IMR-90 (cell line): ENCODE measurements at regions not wholly inside any gene's neighbourhood (a gene's known extent, or its start where the extent isn't known, plus 50 kb on each side); places are given as distances from the start of the nearest gene placed in this dataset.

Experiments
- ATAC-seq: fragments of 200-7000 bp; cut with Tn5 transposase; 2 replicates; pipeline ENCODE4 v1.9.1; 2020; ENCODE audit warnings: low read depth, mild to moderate bottlenecking, moderate library complexity
- BruUV-seq: library from RNA; stranded (reverse); fragments of 400-500 nt; replicated peaks from 2 replicates; lab custom pipeline; 2021; lab: Mats Ljungman, UMichigan
- CTCF ChIA-PET: fragments of 300-600 bp; formaldehyde crosslinking; extraction: SDS; loops from one replicate; lab custom pipeline; 2021; ENCODE audit warnings: antibody characterized with exemption; lab: Yijun Ruan, JAX
- POLR2A ChIA-PET: fragments of 300-600 bp; sonication (Branson Sonifier 250); formaldehyde crosslinking; loops from one replicate; lab custom pipeline; 2022; ENCODE audit warnings: antibody characterized with exemption; ENCODE audit not compliant: unreplicated experiment; lab: Charles Lee
- DNase-seq: peaks from one replicate; pipeline ENCODE4 v3.0.0; 2013
- H2AFZ ChIP-seq: replicated peaks from 2 replicates; pipeline ENCODE3; 2013; ENCODE audit warnings: low read length, mild to moderate bottlenecking; ENCODE audit not compliant: poor library complexity
- H2AK5ac ChIP-seq: 2 replicates; pipeline ENCODE4 v1.6.1; 2013; ENCODE audit warnings: low read depth, low read length, inconsistent platforms
- H2AK9ac ChIP-seq: replicated peaks from 2 replicates; pipeline ENCODE3; 2013; ENCODE audit warnings: mild to moderate bottlenecking, low read depth, low read length, moderate library complexity; ENCODE audit not compliant: poor library complexity
- H2BK120ac ChIP-seq: 2 replicates; pipeline ENCODE4 v1.6.1; 2013; ENCODE audit warnings: low read depth, low read length, inconsistent platforms
- H2BK15ac ChIP-seq: 3 replicates; pipeline ENCODE4 v1.6.1; 2013; ENCODE audit warnings: low read depth, low read length, inconsistent platforms
- H2BK20ac ChIP-seq: 2 replicates; pipeline ENCODE4 v1.6.1; 2013; ENCODE audit warnings: low read depth, mild to moderate bottlenecking, inconsistent platforms, low read length, moderate library complexity
- H2BK5ac ChIP-seq: 2 replicates; pipeline ENCODE4 v1.6.1; 2013; ENCODE audit warnings: mild to moderate bottlenecking, low read depth, low read length, inconsistent platforms; ENCODE audit not compliant: poor library complexity, severe bottlenecking
- H3K14ac ChIP-seq: replicated peaks from 2 replicates; pipeline ENCODE4 v1.6.1; 2013; ENCODE audit warnings: low read depth, low read length, inconsistent platforms
- H3K18ac ChIP-seq: 2 replicates; pipeline ENCODE4 v1.6.1; 2013; ENCODE audit warnings: low read depth, low read length, control low read depth
- H3K23ac ChIP-seq: 2 replicates; pipeline ENCODE4 v1.6.1; 2013; ENCODE audit warnings: low read depth, low read length, inconsistent platforms
- H3K27ac ChIP-seq: 2 replicates; pipeline ENCODE4 v1.5.1; 2013; ENCODE audit warnings: mild to moderate bottlenecking, control low read depth, low read length; ENCODE audit not compliant: insufficient read depth
- H3K27me3 ChIP-seq: 2 replicates; pipeline ENCODE4 v1.6.1; 2013; ENCODE audit warnings: low read length; ENCODE audit not compliant: control insufficient read depth, insufficient read depth
- H3K36me3 ChIP-seq: 2 replicates; pipeline ENCODE4 v1.6.1; 2013; ENCODE audit warnings: low read length, mixed read lengths; ENCODE audit not compliant: control insufficient read depth, insufficient read depth
- H3K4ac ChIP-seq: 2 replicates; pipeline ENCODE4 v1.6.1; 2013; ENCODE audit warnings: low read depth, low read length, inconsistent platforms
- H3K4me1 ChIP-seq: 2 replicates; pipeline ENCODE4 v1.6.1; 2013; ENCODE audit warnings: low read length, mixed read lengths; ENCODE audit not compliant: control insufficient read depth, insufficient read depth
- H3K4me2 ChIP-seq: 2 replicates; pipeline ENCODE4 v1.6.1; 2013; ENCODE audit warnings: low read depth, mild to moderate bottlenecking, control low read depth, low read length, moderate library complexity
- H3K4me3 ChIP-seq: 2 replicates; pipeline ENCODE4 v1.5.1; 2013; ENCODE audit warnings: low read depth, mild to moderate bottlenecking, control low read depth, low read length, moderate library complexity; ENCODE audit not compliant: insufficient read depth
- H3K56ac ChIP-seq: 2 replicates; pipeline ENCODE4 v1.6.1; 2013; ENCODE audit warnings: low read length, inconsistent platforms; ENCODE audit not compliant: insufficient read depth; ENCODE audit errors: extremely low read depth
- H3K79me1 ChIP-seq, 2 experiments: 2 replicates each; pipeline ENCODE4 v1.6.1; 2013; ENCODE audit warnings: low read length in 2 of 2, inconsistent platforms in 1 of 2, low read depth in 1 of 2
- H3K9ac ChIP-seq: 2 replicates; pipeline ENCODE4 v1.6.1; 2013; ENCODE audit warnings: low read depth, low read length, control low read depth
- H3K9me1 ChIP-seq: 2 replicates; pipeline ENCODE4 v1.6.1; 2013; ENCODE audit warnings: low read length, inconsistent platforms; ENCODE audit not compliant: insufficient read depth
- H3K9me3 ChIP-seq: 2 replicates; pipeline ENCODE4 v1.6.1; 2013; ENCODE audit warnings: low read length; ENCODE audit not compliant: control insufficient read depth, insufficient read depth
- H4K20me1 ChIP-seq: 2 replicates; pipeline ENCODE4 v1.6.1; 2013; ENCODE audit warnings: low read length, inconsistent platforms; ENCODE audit not compliant: insufficient read depth
- H4K5ac ChIP-seq: 2 replicates; pipeline ENCODE4 v1.6.1; 2013; ENCODE audit warnings: mild to moderate bottlenecking, low read depth, low read length, control low read depth
- H4K8ac ChIP-seq, 2 experiments: 2 replicates each; pipeline ENCODE4 v1.6.1; 2013; ENCODE audit warnings: low read depth in 2 of 2, low read length in 2 of 2, control low read depth in 1 of 2, inconsistent platforms in 1 of 2
- H4K91ac ChIP-seq: 2 replicates; pipeline ENCODE4 v1.6.1; 2013; ENCODE audit warnings: low read depth, low read length, inconsistent platforms; ENCODE audit not compliant: insufficient read depth
- CHD1 ChIP-seq: IDR thresholded peaks from 2 replicates; pipeline ENCODE4 v1.6.1; 2012; ENCODE audit warnings: low read depth, low read length, improper control_type of control experiment
- CTCF ChIP-seq: conservative IDR thresholded peaks from 2 replicates; pipeline ENCODE4 v1.5.1; 2012; ENCODE audit warnings: mild to moderate bottlenecking, low read depth, low read length, improper control_type of control experiment
- USF2 ChIP-seq: fragments of 150-350 bp; IDR thresholded peaks from 2 replicates; pipeline ENCODE4 v1.6.1; 2017; ENCODE audit warnings: mild to moderate bottlenecking, antibody characterized with exemption, low read length, low read depth
- WGBS, 2 experiments: methylation state at CpG; one replicate each; pipeline versions ENCODE4 v1.1.5 to v1.1.7; 2013; ENCODE audit warnings: missing lambda C conversion rate in 2 of 2; ENCODE audit not compliant: insufficient read length in 1 of 2; ENCODE audit errors: extremely low coverage in 2 of 2; 5-methylcytosine and 5-hydroxymethylcytosine counted together
- dilution Hi-C: fragments of 300-500 bp; cut with HindIII; formaldehyde crosslinking; loops from one replicate; pipeline ENCODE4 v1.14.3; 2018; ENCODE audit warnings: low sequenced_read_pairs; ENCODE audit not compliant: unreplicated experiment
- in situ Hi-C: fragments of 300-500 bp; cut with MboI; formaldehyde crosslinking; loops from 3 replicates; pipeline ENCODE4 v1.14.3; 2019; ENCODE audit warnings: low sequenced_read_pairs, inconsistent platforms, mixed read lengths
- intact Hi-C: fragments of 100-400 bp; cut with micrococcal nuclease; formaldehyde crosslinking; loops from 2 replicates; pipeline ENCODE4 v1.10.0; 2022

- no peak overlapping the region for H3K14ac ChIP-seq
- H3K18ac ChIP-seq = no peak overlapping the region
- H3K9me1 ChIP-seq = no peaks in the 10 kb centered on the region
- WGBS, 2 experiments = no CpG with 5 or more reads among the region's 3 CpGs
- no peak for ATAC-seq
- dilution Hi-C loops = no loop called here
- TF ChIP-seq CHD1 (no peak), CTCF (no peak), USF2 (no peak)
- no peak overlapping the region for H3K9ac ChIP-seq
- H4K20me1 ChIP-seq = no peaks in the 10 kb centered on the region
- no peak overlapping the region for H3K4ac ChIP-seq
- no peak overlapping the region for H4K91ac ChIP-seq
- no peak overlapping the region for H2BK5ac ChIP-seq
- ChIA-PET POLR2A (no interaction called here), CTCF (no interaction called here)
- H2AK5ac ChIP-seq = no peak overlapping the region
- H3K27me3 ChIP-seq = no peaks in the 10 kb centered on the region
- no peaks in the 10 kb centered on the region for H3K36me3 ChIP-seq
- H4K8ac ChIP-seq = no peak overlapping the region
- no peak overlapping the region for H3K23ac ChIP-seq
- H2BK20ac ChIP-seq = no peak overlapping the region
- no peak overlapping the region for H3K27ac ChIP-seq
- DNase-seq = no peak
- H3K9me3 ChIP-seq = no peaks in the 10 kb centered on the region
- no peak overlapping the region for H2BK15ac ChIP-seq
- no peak overlapping the region for H2BK120ac ChIP-seq
- BruUV-seq = no TSS peak
- intact Hi-C loops = no loop called here
- H3K4me3 ChIP-seq = no peak overlapping the region
- H2AFZ ChIP-seq = no peak overlapping the region
- H3K4me1 ChIP-seq = no peaks in the 10 kb centered on the region
- H2AK9ac ChIP-seq = no peak overlapping the region
- no peak overlapping the region for H3K4me2 ChIP-seq
- no peak overlapping the region for H3K56ac ChIP-seq
- H3K79me1 ChIP-seq = no peaks in the 10 kb centered on the region
- H4K5ac ChIP-seq = no peak overlapping the region
- in situ Hi-C loops = no loop called here
Measured at GRCh38 chr5:28226407-28226806, 1188.0 kb upstream of the CDH9 start.
